Immature natural killer cell (primary cell): ENCODE measurements at regions not wholly inside any gene's neighbourhood (a gene's known extent, or its start where the extent isn't known, plus 50 kb on each side); places are given as distances from the start of the nearest gene placed in this dataset.

Experiments used
- DNase-seq, 3 donors: peaks; one replicate each; pipeline ENCODE4 v3.0.0; 2022; ENCODE audit warnings: mixed read lengths in 1 of 3
- H3K27ac Mint-ChIP-seq, 6 donors: one replicate each; pipeline ENCODE4 v1.8.0; 2020; ENCODE audit warnings: mixed read lengths in 6 of 6, mild to moderate bottlenecking in 5 of 6, inconsistent platforms in 4 of 6, moderate library complexity in 3 of 6
- H3K27me3 Mint-ChIP-seq, 3 donors: one replicate each; pipeline ENCODE4 v1.8.0; 2020 to 2021; ENCODE audit warnings: low read depth in 3 of 3, mild to moderate bottlenecking in 3 of 3, mixed read lengths in 3 of 3, moderate library complexity in 3 of 3, inconsistent platforms in 1 of 3
- H3K36me3 Mint-ChIP-seq, 3 donors: one replicate each; pipeline ENCODE4 v1.8.0; 2020; ENCODE audit warnings: mixed read lengths in 3 of 3, inconsistent platforms in 2 of 3, mild to moderate bottlenecking in 2 of 3
- H3K4me1 Mint-ChIP-seq, 2 donors: one replicate each; pipeline ENCODE4 v1.8.0; 2020; ENCODE audit warnings: inconsistent platforms in 2 of 2, mild to moderate bottlenecking in 2 of 2, mixed read lengths in 2 of 2, moderate library complexity in 1 of 2
- H3K4me3 Mint-ChIP-seq, 5 donors: one replicate each; pipeline ENCODE4 v1.8.0; 2020; ENCODE audit warnings: mild to moderate bottlenecking in 5 of 5, mixed read lengths in 5 of 5, inconsistent platforms in 3 of 5, moderate library complexity in 3 of 5
- H3K9me3 Mint-ChIP-seq, 6 donors: one replicate each; pipeline ENCODE4 v1.8.0; 2020; ENCODE audit warnings: mild to moderate bottlenecking in 6 of 6, mixed read lengths in 6 of 6, inconsistent platforms in 4 of 6, moderate library complexity in 3 of 6

DNA sequence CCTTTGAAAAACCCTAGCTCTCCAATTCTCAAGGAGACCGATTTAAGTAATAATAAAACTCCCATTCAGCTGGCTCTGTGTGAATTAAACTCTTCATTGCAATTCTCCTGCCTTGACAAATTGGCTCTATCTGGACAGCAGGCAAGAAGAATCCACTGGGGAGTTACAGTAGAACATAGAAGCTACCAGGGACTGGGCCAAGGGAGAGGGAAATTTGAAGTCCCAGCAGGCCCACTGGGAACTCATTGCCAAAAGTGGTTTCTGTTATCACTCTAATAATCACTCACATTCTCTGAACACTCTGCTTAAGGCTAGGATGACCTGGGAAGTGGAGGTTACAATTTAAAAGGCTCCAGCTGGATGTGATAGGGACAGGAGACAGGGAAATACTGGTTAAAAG lies 384.5 kb upstream of the CCDC196 start:
- Mint-ChIP-seq H3K4me3 (no peak overlapping the region), H3K27me3 (peaks cover 0 to 8% (median 3%) of the 10 kb centered on the region in 3 donors), H3K36me3 (no peaks in the 10 kb centered on the region), H3K9me3 (no peaks in the 10 kb centered on the region), H3K27ac (no peak overlapping the region), H3K4me1 (no peaks in the 10 kb centered on the region)
- no peak for DNase-seq

DNA sequence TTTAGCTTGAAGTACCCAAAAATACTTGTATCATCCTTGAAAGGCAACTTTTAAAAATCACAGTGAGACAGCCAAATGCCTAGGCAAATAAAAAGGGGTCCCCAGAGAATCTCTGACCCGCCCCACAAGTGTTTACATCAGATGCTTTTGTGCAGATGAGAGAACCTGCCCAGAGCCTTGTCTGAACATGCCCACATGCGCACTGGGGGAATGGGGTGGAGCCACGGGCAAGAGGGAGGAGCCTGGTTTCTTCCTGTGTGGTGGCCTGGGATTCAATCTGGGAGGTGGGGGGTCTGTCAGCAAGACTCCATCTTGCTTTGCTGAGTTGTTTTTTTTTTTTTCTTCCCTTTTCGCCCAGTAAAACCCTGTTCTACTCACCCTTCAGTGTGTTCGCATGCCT lies 381.7 kb upstream of the CCDC196 start:
- Mint-ChIP-seq H3K27me3 (peaks cover 0 to 10% (median 3%) of the 10 kb centered on the region in 3 donors), H3K36me3 (no peaks in the 10 kb centered on the region), H3K27ac (no peak overlapping the region), H3K4me1 (no peaks in the 10 kb centered on the region), H3K4me3 (no peak overlapping the region), H3K9me3 (no peaks in the 10 kb centered on the region)
- DNase-seq: no peak

DNA sequence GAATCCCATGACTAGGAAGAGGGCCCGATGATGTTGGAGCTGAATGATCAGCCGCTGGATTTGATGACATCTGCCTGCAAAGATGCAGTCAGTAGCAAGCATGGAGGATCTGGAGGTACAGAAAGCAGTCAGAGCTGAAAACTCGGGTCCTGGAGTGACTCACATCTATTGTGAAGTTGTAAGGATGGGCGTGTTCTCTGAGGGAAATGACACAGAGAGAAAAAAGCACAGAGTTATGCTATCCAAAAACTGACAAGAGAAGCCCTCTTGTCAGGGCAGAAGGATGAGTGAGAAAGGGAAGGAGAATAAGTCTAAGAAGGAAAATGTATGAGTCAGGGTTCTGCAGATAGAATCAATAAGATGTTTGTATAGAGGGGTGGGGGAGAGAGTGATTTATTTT lies 380.4 kb upstream of the CCDC196 start:
- Mint-ChIP-seq H3K4me3 (no peak overlapping the region), H3K27me3 (peaks cover 0 to 10% (median 3%) of the 10 kb centered on the region in 3 donors), H3K9me3 (no peaks in the 10 kb centered on the region), H3K4me1 (no peaks in the 10 kb centered on the region), H3K27ac (no peak overlapping the region), H3K36me3 (no peaks in the 10 kb centered on the region)
- DNase-seq: no peak

DNA sequence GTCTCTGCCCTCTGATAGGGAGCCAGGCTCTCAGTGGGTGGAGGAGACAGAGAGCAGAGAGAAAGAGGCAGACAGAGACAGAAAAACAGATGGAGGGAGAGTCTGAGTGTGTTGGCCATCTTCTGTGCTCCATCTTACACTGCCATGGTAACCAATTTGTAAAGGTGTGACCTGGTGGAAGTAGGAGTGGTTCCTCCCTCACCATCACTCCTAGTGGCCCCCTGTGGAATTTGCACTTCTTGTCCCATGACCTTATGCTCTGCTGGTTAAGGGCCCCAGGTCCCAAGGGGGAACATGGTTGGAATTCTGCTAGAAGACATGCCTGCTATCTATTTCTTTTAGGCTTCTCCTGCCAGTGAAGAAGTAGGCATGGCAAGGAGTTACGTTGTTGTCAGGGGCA lies 376.7 kb upstream of the CCDC196 start:
- H3K4me1 Mint-ChIP-seq: no peaks in the 10 kb centered on the region
- peaks cover 0 to 7% (median 2%) of the 10 kb centered on the region in 3 donors for H3K27me3 Mint-ChIP-seq
- peaks cover 0 to 3% (median 0%) of the 10 kb centered on the region in 6 donors for H3K9me3 Mint-ChIP-seq
- no peak overlapping the region for H3K27ac Mint-ChIP-seq
- DNase-seq: no peak
- no peak overlapping the region for H3K4me3 Mint-ChIP-seq
- no peaks in the 10 kb centered on the region for H3K36me3 Mint-ChIP-seq

DNA sequence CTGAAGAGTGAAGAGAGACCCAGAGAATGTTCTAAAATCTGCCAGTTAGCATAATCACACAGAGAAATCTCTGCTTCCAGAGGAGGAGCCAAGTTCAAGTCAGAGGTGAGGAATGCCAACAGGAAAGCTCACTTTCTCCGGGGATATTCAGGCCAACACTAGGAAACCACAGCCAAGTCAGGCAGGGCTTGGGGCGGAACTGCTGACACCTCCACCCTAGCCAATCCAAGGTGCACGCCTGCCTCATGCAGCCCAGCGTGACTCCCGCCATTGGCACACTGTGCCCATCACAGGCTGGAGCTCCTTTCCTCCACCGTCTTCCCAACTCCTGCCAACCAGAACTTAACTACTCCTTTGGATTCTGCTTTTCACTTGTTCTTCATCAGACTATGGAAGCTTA lies 374.3 kb upstream of the CCDC196 start:
- peaks cover 0 to 3% (median 0%) of the 10 kb centered on the region in 6 donors for H3K9me3 Mint-ChIP-seq
- H3K4me1 Mint-ChIP-seq: no peaks in the 10 kb centered on the region
- no peak overlapping the region for H3K4me3 Mint-ChIP-seq
- H3K27ac Mint-ChIP-seq: no peak overlapping the region
- H3K27me3 Mint-ChIP-seq: peaks cover 0 to 6% (median 5%) of the 10 kb centered on the region in 3 donors
- no peaks in the 10 kb centered on the region for H3K36me3 Mint-ChIP-seq
- no peak for DNase-seq

DNA sequence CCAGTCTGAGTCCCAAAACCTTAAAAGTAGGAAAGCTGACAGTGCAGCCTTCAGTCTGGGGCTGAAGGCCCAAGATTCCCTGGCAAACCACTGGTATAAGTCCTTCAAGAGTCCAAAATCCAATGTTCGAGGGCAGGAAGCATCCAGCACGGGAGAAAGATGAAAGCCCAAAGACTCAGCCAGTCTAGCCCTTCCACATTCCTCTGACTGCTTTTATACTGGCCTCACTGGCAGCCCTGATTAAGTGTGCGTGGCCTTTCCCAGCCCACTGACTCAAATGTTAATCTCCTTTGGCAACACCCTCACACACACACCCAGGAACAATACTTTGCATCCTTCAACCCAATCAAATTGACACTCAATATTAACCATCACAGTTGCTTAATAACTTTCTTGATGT lies 372.1 kb upstream of the CCDC196 start:
- H3K27ac Mint-ChIP-seq: no peak overlapping the region
- peaks cover 0 to 5% (median 0%) of the 10 kb centered on the region in 6 donors for H3K9me3 Mint-ChIP-seq
- H3K36me3 Mint-ChIP-seq: no peaks in the 10 kb centered on the region
- H3K27me3 Mint-ChIP-seq: peaks cover 4 to 9% (median 8%) of the 10 kb centered on the region in 3 donors
- H3K4me3 Mint-ChIP-seq: no peak overlapping the region
- DNase-seq: no peak
- H3K4me1 Mint-ChIP-seq: no peaks in the 10 kb centered on the region

DNA sequence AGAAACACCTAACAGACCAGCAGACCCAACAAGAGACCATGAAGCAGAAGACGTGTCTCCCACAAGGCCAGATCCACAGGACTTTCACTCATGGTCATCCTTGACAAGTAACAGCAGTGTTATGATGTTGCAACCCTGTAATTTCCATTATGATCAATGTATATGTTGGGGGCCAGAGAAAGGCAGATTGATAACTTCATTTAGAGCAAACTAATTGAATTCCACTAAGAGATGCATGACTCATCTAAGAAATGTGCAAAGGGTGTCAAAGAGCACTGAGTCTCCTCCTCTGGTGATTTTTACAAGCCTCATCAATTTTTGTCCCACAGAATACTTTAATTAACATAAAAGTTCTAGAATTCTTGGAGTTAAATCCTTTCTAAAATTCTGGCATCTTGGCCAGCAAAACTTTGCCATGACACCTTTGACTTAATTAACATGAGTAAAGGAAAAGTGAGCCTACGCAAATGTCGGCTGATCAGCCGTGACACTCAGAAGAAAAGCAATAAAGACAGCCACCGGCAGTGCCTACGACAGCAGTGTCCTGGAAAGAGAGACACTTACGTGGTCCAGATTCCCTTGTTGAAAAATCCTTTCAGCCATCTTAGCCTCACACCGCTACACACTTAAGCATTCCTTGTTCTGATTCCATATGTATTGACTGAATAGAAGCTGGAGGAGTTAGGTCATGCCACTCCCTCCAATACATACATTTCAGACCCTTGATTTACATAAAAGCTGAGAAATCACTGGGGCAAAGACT lies 370.2 kb upstream of the CCDC196 start:
- Mint-ChIP-seq H3K4me1 (no peaks in the 10 kb centered on the region), H3K27me3 (peaks cover 4 to 10% (median 5%) of the 10 kb centered on the region in 3 donors), H3K4me3 (no peak overlapping the region), H3K36me3 (no peaks in the 10 kb centered on the region), H3K9me3 (peaks cover 0 to 5% (median 0%) of the 10 kb centered on the region in 6 donors), H3K27ac (no peak overlapping the region)
- DNase-seq: no peak

DNA sequence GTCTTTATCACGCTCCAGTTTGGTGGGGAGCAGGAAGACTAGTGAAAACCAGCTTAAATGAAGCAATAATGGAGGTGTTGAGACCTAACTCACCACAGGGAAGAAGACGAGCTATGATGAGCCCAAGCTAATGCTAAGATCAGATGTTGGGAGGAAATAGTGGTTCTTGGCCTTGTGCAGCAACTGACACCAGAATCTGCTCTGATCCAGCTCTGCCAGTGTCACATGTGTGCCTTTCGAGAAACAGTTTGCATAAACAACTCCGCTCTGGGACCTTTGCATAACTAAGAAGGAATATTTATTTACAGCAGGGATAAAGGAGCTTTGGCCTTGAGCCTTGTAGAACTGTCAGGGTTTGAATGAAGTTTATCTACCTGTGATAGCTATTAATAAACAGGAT lies 369.4 kb upstream of the CCDC196 start:
- Mint-ChIP-seq H3K4me3 (no peak overlapping the region), H3K9me3 (peaks cover 0 to 5% (median 0%) of the 10 kb centered on the region in 6 donors), H3K36me3 (no peaks in the 10 kb centered on the region), H3K27ac (no peak overlapping the region), H3K4me1 (no peaks in the 10 kb centered on the region), H3K27me3 (peaks cover 4 to 9% (median 5%) of the 10 kb centered on the region in 3 donors)
- no peak for DNase-seq

DNA sequence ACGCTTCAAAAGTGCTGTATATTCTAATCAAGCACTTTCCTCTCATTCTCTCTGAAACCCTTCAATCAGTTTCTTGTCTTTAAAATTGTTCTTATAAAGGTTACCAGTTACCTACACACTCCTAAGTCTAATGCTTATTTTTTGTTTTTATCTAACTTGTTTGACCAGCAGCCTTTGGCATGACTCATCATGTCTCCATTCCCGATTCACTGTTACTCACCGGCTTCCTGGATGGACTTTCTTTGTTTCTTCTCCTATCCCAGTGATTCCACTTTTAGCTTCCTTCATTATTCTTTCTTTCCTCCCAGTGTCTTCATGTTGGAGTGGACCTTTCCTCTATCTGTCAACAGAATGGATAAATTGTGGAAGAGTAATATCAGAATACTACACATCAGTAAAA lies 368.6 kb upstream of the CCDC196 start:
- no peak for DNase-seq
- H3K4me3 Mint-ChIP-seq: no peak overlapping the region
- no peaks in the 10 kb centered on the region for H3K36me3 Mint-ChIP-seq
- no peak overlapping the region for H3K27ac Mint-ChIP-seq
- H3K27me3 Mint-ChIP-seq: peaks cover 4 to 9% (median 5%) of the 10 kb centered on the region in 3 donors
- peaks cover 0 to 4% (median 0%) of the 10 kb centered on the region in 6 donors for H3K9me3 Mint-ChIP-seq
- no peaks in the 10 kb centered on the region for H3K4me1 Mint-ChIP-seq

DNA sequence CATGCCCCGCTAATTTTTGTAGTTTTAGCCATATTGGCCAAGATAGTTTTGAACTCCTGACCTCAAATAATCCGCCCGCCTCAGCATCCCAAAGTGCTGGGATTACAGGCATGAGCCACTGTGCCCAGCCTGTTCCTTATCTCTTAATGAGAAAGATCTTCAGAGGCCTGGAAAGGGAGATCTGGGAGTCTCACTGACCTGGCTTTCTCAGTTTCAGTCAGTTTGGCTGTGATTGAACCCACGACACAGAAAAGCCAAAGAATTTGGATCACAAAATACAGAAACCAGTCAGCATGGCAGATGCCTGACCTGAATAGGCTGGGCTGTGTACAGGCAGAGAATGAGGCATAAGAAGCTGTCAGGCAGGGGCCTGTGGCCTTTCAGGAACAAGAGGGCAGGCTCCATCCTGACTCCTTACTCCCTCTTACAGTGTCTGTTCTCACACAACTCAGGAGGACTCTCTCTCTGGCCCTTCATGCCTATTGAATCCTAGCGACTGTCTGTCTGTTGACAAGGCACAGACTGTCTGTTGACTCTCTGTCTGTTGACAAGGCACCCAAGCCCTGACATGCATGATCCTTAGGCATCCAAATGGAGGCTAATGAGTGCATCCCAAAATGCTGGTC lies 366.5 kb upstream of the CCDC196 start:
- Mint-ChIP-seq H3K9me3 (peaks cover 0 to 2% (median 0%) of the 10 kb centered on the region in 6 donors), H3K36me3 (no peaks in the 10 kb centered on the region), H3K27me3 (peaks cover 4 to 9% (median 5%) of the 10 kb centered on the region in 3 donors), H3K4me3 (no peak overlapping the region), H3K27ac (no peak overlapping the region), H3K4me1 (no peaks in the 10 kb centered on the region)
- no peak for DNase-seq

DNA sequence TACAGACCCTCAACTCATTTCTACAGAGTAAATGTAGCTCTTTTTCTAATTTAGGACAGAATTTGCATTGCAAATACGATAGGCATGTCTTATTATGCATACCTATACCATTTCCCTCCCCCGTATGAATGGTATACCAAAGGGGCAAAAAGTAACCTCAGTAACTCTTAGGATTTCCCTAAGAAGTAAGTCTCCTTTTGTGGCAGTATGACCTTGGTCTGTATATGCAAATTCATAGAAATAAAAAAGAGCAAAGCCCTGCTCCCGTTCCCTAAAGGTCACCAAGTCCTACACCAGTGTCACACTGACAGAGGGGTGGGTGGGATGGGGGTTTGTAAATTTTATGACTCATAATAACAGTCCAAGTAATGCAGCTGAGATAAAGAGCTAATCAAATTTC lies 365.8 kb upstream of the CCDC196 start:
- Mint-ChIP-seq H3K9me3 (peaks cover 0 to 2% (median 0%) of the 10 kb centered on the region in 6 donors), H3K4me3 (no peak overlapping the region), H3K27me3 (peaks cover 4 to 7% (median 5%) of the 10 kb centered on the region in 3 donors), H3K4me1 (no peaks in the 10 kb centered on the region), H3K36me3 (no peaks in the 10 kb centered on the region), H3K27ac (no peak overlapping the region)
- DNase-seq: no peak

DNA sequence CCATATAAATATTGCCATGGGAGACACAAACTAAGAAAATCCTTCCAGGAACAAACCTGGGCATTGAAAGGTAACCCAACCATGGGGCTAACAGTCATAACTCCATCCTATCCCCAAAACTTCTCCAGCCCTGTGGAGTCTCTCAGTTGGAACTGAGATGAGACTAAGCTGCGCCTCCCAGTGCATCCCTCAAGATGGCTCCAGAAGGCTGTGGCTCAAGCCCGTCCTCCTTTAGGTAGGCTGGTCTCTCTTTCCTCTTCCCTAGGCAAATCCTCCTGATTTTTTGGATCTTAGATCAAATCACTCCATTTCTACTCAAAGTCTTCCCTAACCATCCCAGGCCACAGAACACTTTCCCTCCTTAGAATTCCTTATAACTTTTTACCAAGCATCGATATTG lies 364.3 kb upstream of the CCDC196 start:
- Mint-ChIP-seq H3K27ac (no peak overlapping the region), H3K27me3 (peaks cover 4 to 5% (median 4%) of the 10 kb centered on the region in 3 donors), H3K4me3 (no peak overlapping the region), H3K9me3 (peaks cover 0 to 2% (median 0%) of the 10 kb centered on the region in 6 donors), H3K36me3 (no peaks in the 10 kb centered on the region), H3K4me1 (no peaks in the 10 kb centered on the region)
- DNase-seq: no peak

DNA sequence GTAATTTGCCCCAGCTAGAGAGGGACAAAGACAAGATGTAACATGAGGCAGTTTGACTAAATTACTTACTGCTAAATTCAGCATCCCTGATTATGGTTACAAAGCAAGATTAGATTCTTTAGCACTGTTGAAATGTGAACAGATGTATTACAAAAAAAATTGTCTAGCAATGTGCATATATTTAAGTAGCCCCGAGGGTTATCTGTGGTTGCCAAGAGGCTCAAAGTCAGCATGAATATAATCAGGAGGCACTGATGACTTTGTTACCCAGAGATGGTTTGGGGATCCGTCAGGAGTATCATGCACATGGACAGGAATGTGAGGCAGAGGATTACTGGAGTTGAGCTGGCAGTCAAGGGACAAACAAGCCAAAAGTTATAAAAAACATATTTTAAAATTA lies 356.9 kb upstream of the CCDC196 start:
- Mint-ChIP-seq H3K27me3 (no peaks in the 10 kb centered on the region), H3K9me3 (no peaks in the 10 kb centered on the region), H3K27ac (no peak overlapping the region), H3K4me1 (no peaks in the 10 kb centered on the region), H3K4me3 (no peak overlapping the region), H3K36me3 (no peaks in the 10 kb centered on the region)
- DNase-seq: no peak

DNA sequence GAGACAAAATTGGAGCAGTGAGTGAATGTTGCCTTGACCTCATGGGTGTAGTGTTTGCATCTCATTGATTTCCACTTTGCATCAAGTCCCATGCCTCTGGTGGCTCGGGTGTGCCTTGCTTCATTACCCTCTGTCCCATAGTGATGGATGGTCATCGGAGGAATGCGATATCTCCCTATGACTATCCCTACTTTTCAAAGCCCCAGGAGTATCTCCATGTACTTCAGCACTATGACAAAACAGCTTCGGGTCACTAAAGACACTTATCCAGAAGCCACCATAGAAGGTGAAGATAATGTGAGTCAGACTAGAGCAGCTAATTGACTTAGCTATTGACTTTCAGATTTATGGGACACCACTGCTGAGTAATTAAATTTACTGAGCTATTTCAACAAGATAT lies 355.1 kb upstream of the CCDC196 start:
- H3K4me3 Mint-ChIP-seq: no peak overlapping the region
- no peaks in the 10 kb centered on the region for H3K27me3 Mint-ChIP-seq
- no peak for DNase-seq
- H3K36me3 Mint-ChIP-seq: no peaks in the 10 kb centered on the region
- H3K27ac Mint-ChIP-seq: no peak overlapping the region
- no peaks in the 10 kb centered on the region for H3K4me1 Mint-ChIP-seq
- H3K9me3 Mint-ChIP-seq: no peaks in the 10 kb centered on the region
